GM19452 (cell line): ENCODE measurements at regions not wholly inside any gene's neighbourhood (a gene's known extent, or its start where the extent isn't known, plus 50 kb on each side); places are given as distances from the start of the nearest gene placed in this dataset.
A peak's percentile ranks its signal among the peaks of the same experiment; 100 is the strongest.

Source experiments
- ATAC-seq: cut with Tn5 transposase; IDR thresholded peaks from one replicate; pipeline ENCODE4 v1.9.1; 2021; ENCODE audit not compliant: unreplicated experiment

- ATAC-seq = no peak
Measured at GRCh38 chr5:68738236-68738635, 355.6 kb upstream of the SLC30A5 start.

- ATAC-seq = no peak
Measured at GRCh38 chr5:68738841-68739240, 355.0 kb upstream of the SLC30A5 start.

GRCh38 chr5:68739752-68740151, 354.1 kb upstream of the SLC30A5 start:
- peak; percentile 88 for ATAC-seq

- ATAC-seq = peak; percentile 79
Measured at GRCh38 chr5:68740226-68740910, 353.4 kb upstream of the SLC30A5 start.

GRCh38 chr5:68744206-68744605, 349.6 kb upstream of the SLC30A5 start:
- no peak for ATAC-seq

GRCh38 chr5:68745448-68745847, 348.4 kb upstream of the SLC30A5 start:
- ATAC-seq = no peak

- no peak for ATAC-seq
Measured at GRCh38 chr5:68746220-68746619, 347.6 kb upstream of the SLC30A5 start.

GRCh38 chr5:68746643-68747420, 347.0 kb upstream of the SLC30A5 start:
- no peak for ATAC-seq

GRCh38 chr5:68747521-68747920, 346.3 kb upstream of the SLC30A5 start:
- ATAC-seq = no peak

- no peak for ATAC-seq
Measured at GRCh38 chr5:68748101-68748500, 345.7 kb upstream of the SLC30A5 start.

- ATAC-seq = no peak
Measured at GRCh38 chr5:68749077-68749476, 344.7 kb upstream of the SLC30A5 start.

- no peak for ATAC-seq
Measured at GRCh38 chr5:68749631-68750030, 344.2 kb upstream of the SLC30A5 start.

GRCh38 chr5:68751661-68752060, 342.2 kb upstream of the SLC30A5 start:
- no peak for ATAC-seq

- ATAC-seq = no peak
Measured at GRCh38 chr5:68754536-68754935, 339.3 kb upstream of the SLC30A5 start.

GRCh38 chr5:68755293-68755692, 338.5 kb upstream of the SLC30A5 start:
- ATAC-seq = no peak

- no peak for ATAC-seq
Measured at GRCh38 chr5:68757006-68757405, 336.8 kb upstream of the SLC30A5 start.

GRCh38 chr5:68757626-68758212, 336.1 kb upstream of the SLC30A5 start:
- no peak for ATAC-seq

GRCh38 chr5:68759593-68759992, 334.2 kb upstream of the SLC30A5 start:
- ATAC-seq = no peak

- no peak for ATAC-seq
Measured at GRCh38 chr5:68762201-68762600, 331.6 kb upstream of the SLC30A5 start.

- ATAC-seq = no peak
Measured at GRCh38 chr5:68766952-68767464, 326.8 kb upstream of the SLC30A5 start.

- ATAC-seq = no peak
Measured at GRCh38 chr5:68770551-68770950, 323.3 kb upstream of the SLC30A5 start.

GRCh38 chr5:68771221-68771620, 322.6 kb upstream of the SLC30A5 start:
- ATAC-seq = no peak
